ENCODE measurements at regions not wholly inside any gene's neighbourhood (a gene's known extent, or its start where the extent isn't known, plus 50 kb on each side); places are given as distances from the start of the nearest gene placed in this dataset.

DNA sequence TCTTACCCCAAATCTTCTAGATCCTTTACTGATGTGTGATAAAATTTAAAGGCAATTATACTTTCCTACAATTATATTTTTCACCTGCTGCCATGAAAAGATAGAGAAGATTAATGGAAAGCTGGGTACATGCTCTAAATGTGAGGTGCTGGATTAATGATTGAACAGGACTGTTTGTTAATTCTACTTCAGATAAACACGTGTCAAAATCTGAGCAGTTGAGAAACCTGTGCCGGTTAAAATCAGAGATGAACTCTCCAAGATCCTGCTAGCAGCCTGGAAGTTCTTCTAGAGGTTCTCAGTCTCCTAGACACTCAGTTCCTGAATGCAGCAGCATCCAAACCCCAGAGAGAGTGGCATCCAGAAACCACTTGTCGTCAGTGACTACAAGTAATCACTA, 69.2 kb downstream of the INHBA start:
- DNase-seq (ENCODE audit: low spot score): no peak

DNA sequence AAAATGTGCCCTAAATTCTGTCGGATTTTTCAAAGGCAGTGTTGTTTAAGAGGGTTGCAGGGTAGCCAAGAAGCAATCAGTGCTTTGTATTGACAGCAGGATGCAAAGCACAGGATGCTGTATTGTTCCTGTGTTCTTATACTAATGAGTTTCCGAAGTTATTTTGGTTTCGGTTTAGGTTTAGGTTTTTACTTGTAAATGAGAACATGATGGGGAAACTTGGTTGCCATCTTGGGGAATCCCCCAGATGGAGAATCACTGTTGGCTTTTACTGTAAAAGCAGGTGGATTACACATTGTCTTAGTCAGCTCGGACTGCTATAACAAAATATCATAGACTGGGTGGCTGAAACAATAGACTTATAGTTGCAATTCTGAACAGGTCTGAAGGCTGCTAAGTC, 72.1 kb downstream of the INHBA start:
- DNase-seq (ENCODE audit: low spot score): no peak

GRCh38 chr7:41629711-41630111, 73.2 kb downstream of the INHBA start:
- no peak for DNase-seq (ENCODE audit: low spot score)

GRCh38 chr7:41628901-41629300, 74.0 kb downstream of the INHBA start:
- DNase-seq (ENCODE audit: low spot score): no peak

- no peak for DNase-seq (ENCODE audit: low spot score)
Measured at GRCh38 chr7:41627645-41628298, 75.1 kb downstream of the INHBA start.

DNA sequence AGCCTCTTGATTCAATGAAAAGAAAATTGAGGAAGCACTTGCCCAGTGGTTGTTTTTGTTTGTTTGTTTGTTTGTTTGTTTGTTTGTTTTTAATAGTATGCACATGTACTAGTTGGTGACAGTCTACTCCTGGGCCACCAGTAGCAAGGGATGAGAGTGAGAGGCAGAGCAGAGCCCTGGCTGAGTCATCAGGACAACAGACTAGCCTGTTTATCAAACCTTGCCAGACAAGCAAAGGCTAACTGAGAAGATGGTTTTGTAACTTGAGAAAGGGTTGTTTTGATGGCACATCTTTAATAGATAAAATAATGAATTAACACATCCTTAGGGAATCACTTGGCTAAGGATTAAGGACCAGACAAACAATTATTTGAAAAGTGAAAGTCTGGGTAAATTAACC, 78.1 kb downstream of the INHBA start:
- DNase-seq (ENCODE audit: low spot score): no peak

- DNase-seq (ENCODE audit: low spot score): peak; percentile 31
Measured at GRCh38 chr7:41621953-41622831, 80.7 kb downstream of the INHBA start.

GRCh38 chr7:41617987-41618386, 84.9 kb downstream of the INHBA start:
- no peak for DNase-seq (ENCODE audit: low spot score)

- no peak for DNase-seq (ENCODE audit: low spot score)
Measured at GRCh38 chr7:41612798-41613197, 90.1 kb downstream of the INHBA start.

DNA sequence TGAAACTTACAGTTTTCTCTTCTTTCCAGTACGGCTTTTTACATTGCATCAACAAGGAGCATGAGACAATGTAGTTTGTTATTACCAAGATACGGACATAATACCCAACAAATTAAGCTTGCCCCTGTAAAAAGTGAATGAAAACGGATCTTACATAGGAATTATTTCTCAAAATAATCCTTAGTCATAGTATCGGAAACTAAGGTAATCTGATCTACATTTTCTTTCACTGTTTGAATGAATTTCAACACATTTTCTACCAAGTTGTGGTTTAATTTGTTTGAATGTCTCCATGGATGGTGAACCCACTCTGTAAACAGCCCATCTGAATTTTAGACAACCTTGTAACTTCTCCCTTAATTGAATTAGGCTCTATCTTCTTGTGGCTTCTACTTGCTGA, 90.5 kb downstream of the INHBA start:
- no peak for DNase-seq (ENCODE audit: low spot score)

- DNase-seq (ENCODE audit: low spot score): no peak
Measured at GRCh38 chr7:41608447-41608846, 94.4 kb downstream of the INHBA start.

- DNase-seq (ENCODE audit: low spot score): no peak
Measured at GRCh38 chr7:41603985-41604384, 98.9 kb downstream of the INHBA start.

- no peak for DNase-seq (ENCODE audit: low spot score)
Measured at GRCh38 chr7:41599760-41600159, 103.1 kb downstream of the INHBA start.

- no peak for DNase-seq (ENCODE audit: low spot score)
Measured at GRCh38 chr7:41592794-41593193, 110.1 kb downstream of the INHBA start.

DNA sequence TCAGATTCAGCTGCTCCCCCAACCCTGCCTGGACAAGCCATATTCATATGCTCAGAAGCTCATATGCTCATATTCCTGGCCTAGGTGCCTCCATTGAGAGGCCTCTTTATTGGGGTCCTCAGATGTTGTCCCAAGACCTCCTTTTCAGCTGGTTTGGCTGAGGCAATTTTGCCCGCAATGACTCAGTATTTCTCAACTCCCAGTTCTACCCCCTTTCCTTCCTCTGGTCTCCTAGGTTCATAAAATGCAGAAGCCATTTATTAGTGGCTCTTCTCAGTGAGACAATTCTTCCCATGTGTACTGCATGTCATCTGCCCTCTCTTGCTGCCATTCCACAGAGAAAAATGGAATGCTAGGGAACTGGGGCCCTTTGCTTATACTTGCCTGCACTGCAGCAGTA, 110.7 kb downstream of the INHBA start:
- no peak for DNase-seq (ENCODE audit: low spot score)

GRCh38 chr7:41590986-41591385, 111.9 kb downstream of the INHBA start:
- no peak for DNase-seq (ENCODE audit: low spot score)

DNA sequence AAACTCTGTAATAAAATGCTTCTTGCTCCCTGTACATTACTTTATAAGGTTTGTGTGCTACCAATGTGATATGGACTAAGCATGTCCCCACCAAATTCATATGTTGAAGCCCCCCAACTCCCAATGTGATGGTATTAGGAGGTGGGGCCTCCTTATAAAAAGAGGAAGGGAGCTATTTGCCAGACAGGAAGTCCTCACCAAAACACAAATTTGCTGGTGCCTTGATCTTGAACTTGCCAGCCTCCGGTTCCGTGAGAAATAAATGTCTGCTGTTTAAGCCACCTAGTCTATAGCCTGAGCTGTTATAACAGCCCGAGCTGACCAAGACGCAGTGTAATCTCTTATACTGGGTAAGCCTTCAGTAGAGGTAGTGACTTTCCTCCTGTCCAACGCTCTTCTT, 114.5 kb downstream of the INHBA start:
- DNase-seq (ENCODE audit: low spot score): no peak

GRCh38 chr7:41586931-41587640, 115.8 kb downstream of the INHBA start:
- DNase-seq (ENCODE audit: low spot score): no peak

GRCh38 chr7:41584746-41585145, 118.1 kb downstream of the INHBA start:
- DNase-seq (ENCODE audit: low spot score): no peak

DNA sequence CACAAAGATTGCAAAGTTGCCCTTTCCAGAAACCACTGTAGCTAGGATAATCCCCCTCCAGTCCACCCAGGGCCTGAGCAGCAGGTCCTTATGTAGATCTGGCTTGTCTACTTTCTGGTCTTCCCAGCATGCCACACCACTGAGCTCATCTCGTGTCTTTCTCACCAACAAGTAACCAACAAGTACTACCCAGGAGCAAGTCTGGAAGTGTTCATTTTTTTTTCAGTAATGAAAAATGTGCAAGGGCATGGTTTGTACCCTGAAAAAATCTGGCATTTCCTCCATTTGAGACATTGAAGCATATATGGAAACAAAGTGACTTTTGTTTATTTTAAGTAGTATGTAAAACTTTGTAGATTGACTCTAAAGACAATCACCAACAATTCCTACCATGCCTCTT, 120.8 kb downstream of the INHBA start:
- DNase-seq (ENCODE audit: low spot score): no peak

GRCh38 chr7:41581041-41581440, 121.8 kb downstream of the INHBA start:
- no peak for DNase-seq (ENCODE audit: low spot score)

DNA sequence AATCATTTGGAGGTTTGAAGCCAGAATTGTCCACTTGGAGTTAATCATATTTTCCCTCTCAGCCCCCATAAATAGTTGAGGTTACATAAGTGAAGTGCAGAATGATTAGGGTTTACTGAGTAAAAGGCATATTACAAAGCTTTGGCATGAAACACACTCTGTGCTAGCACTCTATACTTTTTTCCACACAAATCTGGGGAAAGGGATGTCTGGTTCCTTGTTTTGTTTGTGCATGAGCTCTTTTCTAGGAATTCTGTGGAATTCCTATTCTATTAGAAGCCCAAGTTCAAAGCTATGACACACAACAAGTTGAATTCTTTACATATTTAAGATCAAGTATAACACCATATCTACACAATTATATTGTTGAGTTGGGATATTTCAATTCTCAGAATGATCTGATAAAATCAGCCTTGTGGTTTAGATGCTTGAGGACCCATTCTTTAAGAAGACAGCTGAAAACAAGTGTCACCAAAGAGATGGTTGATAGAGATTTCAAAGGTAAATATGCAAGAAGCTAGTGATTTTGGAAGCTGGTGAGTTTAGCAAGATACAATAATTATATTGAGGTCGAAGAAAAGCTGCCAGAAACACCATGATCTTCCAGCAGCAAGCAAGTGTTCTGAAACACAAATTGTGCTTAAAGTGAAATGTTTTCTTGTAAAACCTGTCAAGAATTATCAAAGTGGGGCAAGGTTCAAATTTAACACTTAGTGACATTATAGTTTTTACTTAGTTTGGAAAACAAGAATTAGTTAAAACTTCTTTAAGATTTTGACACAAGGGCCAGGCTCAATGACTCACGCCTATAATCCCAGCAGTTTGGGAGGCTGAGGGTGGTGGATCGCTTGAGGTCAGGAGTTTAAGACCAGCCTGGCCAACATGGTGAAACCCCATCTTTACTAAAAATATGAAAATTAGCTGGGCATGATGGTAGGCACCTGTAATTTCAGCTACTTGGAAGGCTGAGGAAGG, 122.6 kb downstream of the INHBA start:
- peak; percentile 56 for DNase-seq (ENCODE audit: low spot score)

Data from LoVo (cell line).